NT2/D1 (cell line): ENCODE measurements at regions not wholly inside any gene's neighbourhood (a gene's known extent, or its start where the extent isn't known, plus 50 kb on each side); places are given as distances from the start of the nearest gene placed in this dataset.

Experiments
- SUZ12 ChIP-seq: IDR thresholded peaks from 2 replicates; pipeline ENCODE4 v1.6.1; 2011; ENCODE audit not compliant: insufficient read length, insufficient read depth; ENCODE audit errors: extremely low read depth
- YY1 ChIP-seq: IDR thresholded peaks from 2 replicates; pipeline ENCODE4 v1.6.1; 2011; ENCODE audit not compliant: insufficient read length, insufficient read depth
- ZNF274 ChIP-seq: IDR thresholded peaks from 2 replicates; pipeline ENCODE4 v1.6.1; 2011; ENCODE audit warnings: mild to moderate bottlenecking, low read depth, low read length

DNA sequence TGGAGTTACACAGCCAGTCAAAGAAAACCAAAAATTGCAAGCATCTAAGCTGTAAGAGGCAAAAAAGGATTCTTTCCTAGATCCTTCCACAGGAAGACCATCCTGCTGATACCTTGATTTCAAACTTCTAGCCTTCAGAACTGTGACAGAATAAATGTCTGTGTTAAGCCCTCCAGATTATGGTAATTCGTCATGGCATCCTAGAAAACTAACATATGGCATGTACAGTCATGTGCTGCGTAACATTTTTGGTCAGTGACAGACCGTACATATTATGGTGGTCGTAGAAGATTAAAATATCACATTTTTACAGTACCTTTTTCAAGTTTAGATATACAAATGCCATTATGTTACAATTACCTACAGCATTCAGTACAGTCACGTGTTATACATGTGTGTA lies 660.9 kb upstream of the LMO3 start:
- TF ChIP-seq ZNF274 (no peak), YY1 (no peak), SUZ12 (no peak)
